ENCODE measurements at regions not wholly inside any gene's neighbourhood (a gene's known extent, or its start where the extent isn't known, plus 50 kb on each side); places are given as distances from the start of the nearest gene placed in this dataset.

DNA sequence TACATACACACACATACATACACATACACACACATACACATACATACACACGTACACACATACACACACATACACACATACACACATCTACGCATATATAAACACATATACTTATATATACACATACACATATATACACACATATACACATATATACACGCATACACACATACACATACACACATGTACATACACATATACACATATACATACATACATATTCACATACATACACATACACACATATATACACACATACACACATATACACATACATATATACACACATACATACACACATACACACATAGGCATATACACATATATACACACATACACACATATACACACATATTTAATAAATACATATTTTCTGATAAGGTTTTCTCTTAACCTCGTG is 324.0 kb downstream of the RPS6KC1 start:
- no peak for TF ChIP-seq POLR2AphosphoS5 (IDR thresholded peaks at IDR 0.05; ENCODE audit: low read depth, low read length)
- TF ChIP-seq, protein P1, sequence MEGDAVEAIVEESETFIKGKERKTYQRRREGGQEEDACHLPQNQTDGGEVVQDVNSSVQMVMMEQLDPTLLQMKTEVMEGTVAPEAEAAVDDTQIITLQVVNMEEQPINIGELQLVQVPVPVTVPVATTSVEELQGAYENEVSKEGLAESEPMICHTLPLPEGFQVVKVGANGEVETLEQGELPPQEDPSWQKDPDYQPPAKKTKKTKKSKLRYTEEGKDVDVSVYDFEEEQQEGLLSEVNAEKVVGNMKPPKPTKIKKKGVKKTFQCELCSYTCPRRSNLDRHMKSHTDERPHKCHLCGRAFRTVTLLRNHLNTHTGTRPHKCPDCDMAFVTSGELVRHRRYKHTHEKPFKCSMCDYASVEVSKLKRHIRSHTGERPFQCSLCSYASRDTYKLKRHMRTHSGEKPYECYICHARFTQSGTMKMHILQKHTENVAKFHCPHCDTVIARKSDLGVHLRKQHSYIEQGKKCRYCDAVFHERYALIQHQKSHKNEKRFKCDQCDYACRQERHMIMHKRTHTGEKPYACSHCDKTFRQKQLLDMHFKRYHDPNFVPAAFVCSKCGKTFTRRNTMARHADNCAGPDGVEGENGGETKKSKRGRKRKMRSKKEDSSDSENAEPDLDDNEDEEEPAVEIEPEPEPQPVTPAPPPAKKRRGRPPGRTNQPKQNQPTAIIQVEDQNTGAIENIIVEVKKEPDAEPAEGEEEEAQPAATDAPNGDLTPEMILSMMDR (IDR thresholded peaks at IDR 0.05): no peak
- no peak for TF ChIP-seq SIN3A (IDR thresholded peaks at IDR 0.05; ENCODE audit: borderline replicate concordance, insufficient read depth, low read depth, low read length)

Measured in Panc1 (cell line).